Pancreas (tissue), 10 donors: ENCODE measurements at regions not wholly inside any gene's neighbourhood (a gene's known extent, or its start where the extent isn't known, plus 50 kb on each side); places are given as distances from the start of the nearest gene placed in this dataset.

Experiments used
- ATAC-seq, 4 donors: fragments of 200-7000 bp; cut with Tn5 transposase; one replicate each; pipeline versions ENCODE4 v1.8.0 to v1.9.1; 2020; ENCODE audit warnings: mild to moderate bottlenecking in 4 of 4, moderate library complexity in 4 of 4
- DNase-seq, 6 donors: peaks; one replicate each; pipeline ENCODE4 v3.0.0-alpha.2; 2020
- FAIRE-seq: peaks from 2 replicates; lab custom pipeline; 2012; peaks lifted over from hg19 to GRCh38; lab: Jason Lieb, UNC
- H3K27ac ChIP-seq, 4 donors: fragments of 200-600 bp; sonication (generic); 1 replicate in 3 of 4; 2 replicates in 1 of 4; pipeline versions ENCODE4 v1.5.0 to v1.8.0; 2020
- H3K27me3 ChIP-seq, 4 donors: fragments of 200-600 bp; one replicate each; pipeline ENCODE4 v1.8.0; 2021
- H3K36me3 ChIP-seq, 3 donors: fragments of 200-600 bp; sonication (generic) in 1 of 3; one replicate each; pipeline versions ENCODE4 v1.5.0 to v1.8.0; 2020 to 2021
- H3K4me1 ChIP-seq, 3 donors: fragments of 200-600 bp; one replicate each; pipeline ENCODE4 v1.8.0; 2021
- H3K4me3 ChIP-seq, 4 donors: fragments of 200-600 bp; sonication (generic) in 2 of 4; one replicate each; pipeline versions ENCODE4 v1.5.0 to v1.8.0; 2020 to 2021
- H3K9me3 ChIP-seq, 4 donors: fragments of 200-600 bp; one replicate each; pipeline ENCODE4 v1.8.0; 2021
- CTCF ChIP-seq, 4 donors: fragments of 200-600 bp; sonication (generic) in 3 of 4; IDR thresholded peaks; one replicate each; pipeline versions ENCODE4 v1.5.0 to v1.8.0; 2021; ENCODE audit warnings: antibody characterized with exemption in 4 of 4
- WGBS, 2 donors: extraction: QIAGEN DNeasy Blood & Tissue Kit; methylation state at CpG; one replicate each; pipeline ENCODE4 v1.1.7; 2013; 5-methylcytosine and 5-hydroxymethylcytosine counted together
- intact Hi-C, 3 donors: fragments of 100-400 bp; cut with DNase I; formaldehyde crosslinking; loops; one replicate each; pipeline versions ENCODE4 v1.11.1 to v1.14.2; 2022
- donor health status: healthy with polysubstance abuse.
- donor health status: DM: no; HTN: no; CAD: no; lungs with moderate emphysema.
- donor health status: DM: no; HTN: no; CAD: no.
- donor health status: control.
- donor health status: control.
- donor health status: Bipolar disorder and iron deficiency.
- donor health status: DM: yes; HTN: yes; CAD: no.
- donor health status: DM: no; HTN: no; CAD: no.
- donor health status: DM: no; HTN: no; CAD: no.
- donor health status: DM: yes; HTN: yes; CAD: no.

GRCh38 chr14:97724265-97724731 lies 927.1 kb downstream of the VRK1 start:
- FAIRE-seq (no peak), DNase-seq (no peak), ATAC-seq (no peak)
- no peaks in the 10 kb centered on the region for H3K36me3 ChIP-seq
- H3K27ac ChIP-seq = no peak overlapping the region
- H3K27me3 ChIP-seq = no peaks in the 10 kb centered on the region
- 20 to 29% methylated on average over 9 of the region's 9 CpGs for WGBS, 2 donors
- no peak for TF ChIP-seq CTCF (IDR thresholded peaks at IDR 0.05)
- intact Hi-C loops = no loop called here
- no peak overlapping the region for H3K4me3 ChIP-seq
- H3K9me3 ChIP-seq = no peaks in the 10 kb centered on the region
- H3K4me1 ChIP-seq = no peaks in the 10 kb centered on the region

GRCh38 chr14:97726676-97727075 lies 929.5 kb downstream of the VRK1 start:
- Histone ChIP-seq H3K27ac (no peak overlapping the region), H3K27me3 (no peaks in the 10 kb centered on the region), H3K4me1 (no peaks in the 10 kb centered on the region), H3K4me3 (no peak overlapping the region), H3K36me3 (no peaks in the 10 kb centered on the region), H3K9me3 (no peaks in the 10 kb centered on the region)
- no peak for TF ChIP-seq CTCF (IDR thresholded peaks at IDR 0.05)
- no peak for DNase-seq
- 61 to 80% methylated on average over 3 of the region's 3 CpGs for WGBS, 2 donors
- ATAC-seq = no peak
- no peak for FAIRE-seq
- intact Hi-C loops = no loop called here

GRCh38 chr14:97730706-97731105 lies 933.5 kb downstream of the VRK1 start:
- 56 to 62% methylated on average over 4 of the region's 4 CpGs for WGBS, 2 donors
- TF ChIP-seq CTCF (IDR thresholded peaks at IDR 0.05) = no peak
- H3K9me3 ChIP-seq = no peaks in the 10 kb centered on the region
- H3K4me1 ChIP-seq = no peaks in the 10 kb centered on the region
- ATAC-seq (no peak), DNase-seq (no peak), FAIRE-seq (no peak)
- H3K27me3 ChIP-seq = no peaks in the 10 kb centered on the region
- H3K36me3 ChIP-seq = no peaks in the 10 kb centered on the region
- intact Hi-C loops = no loop called here
- H3K4me3 ChIP-seq = no peak overlapping the region
- no peak overlapping the region for H3K27ac ChIP-seq

- H3K9me3 ChIP-seq = no peaks in the 10 kb centered on the region
- H3K4me1 ChIP-seq = no peaks in the 10 kb centered on the region
- intact Hi-C loops = no loop called here
- H3K4me3 ChIP-seq = no peak overlapping the region
- DNase-seq = no peak
- no peak for TF ChIP-seq CTCF (IDR thresholded peaks at IDR 0.05)
- no peak for FAIRE-seq
- H3K27me3 ChIP-seq = no peaks in the 10 kb centered on the region
- ATAC-seq = no peak
- H3K27ac ChIP-seq = no peak overlapping the region
- 66 to 74% methylated on average over 2 of the region's 2 CpGs for WGBS, 2 donors
- no peaks in the 10 kb centered on the region for H3K36me3 ChIP-seq
Observed at GRCh38 chr14:97731800-97732199, 934.6 kb downstream of the VRK1 start.

GRCh38 chr14:97747316-97747715 lies 950.1 kb downstream of the VRK1 start:
- 17 to 30% methylated on average over 2 of the region's 2 CpGs for WGBS, 2 donors
- DNase-seq (no peak), ATAC-seq (no peak), FAIRE-seq (no peak)
- H3K36me3 ChIP-seq = no peaks in the 10 kb centered on the region
- no peaks in the 10 kb centered on the region for H3K4me1 ChIP-seq
- intact Hi-C loops = no loop called here
- no peak overlapping the region for H3K27ac ChIP-seq
- no peak for TF ChIP-seq CTCF (IDR thresholded peaks at IDR 0.05)
- H3K9me3 ChIP-seq = no peaks in the 10 kb centered on the region
- no peak overlapping the region for H3K4me3 ChIP-seq
- H3K27me3 ChIP-seq = no peaks in the 10 kb centered on the region
